RWPE1 (cell line): ENCODE measurements at regions not wholly inside any gene's neighbourhood (a gene's known extent, or its start where the extent isn't known, plus 50 kb on each side); places are given as distances from the start of the nearest gene placed in this dataset.

Experiments
- CTCF ChIA-PET: fragments of 350-600 bp; sonication (Branson Sonifier 250); formaldehyde crosslinking; extraction: SDS; loops from one replicate; lab custom pipeline; 2021; lab: Yijun Ruan, JAX
- POLR2A ChIA-PET: fragments of 400-600 bp; formaldehyde crosslinking; extraction: SDS; loops from one replicate; lab custom pipeline; 2020; ENCODE audit warnings: antibody characterized with exemption; ENCODE audit not compliant: low non-redundant PET; lab: Yijun Ruan, JAX
- DNase-seq: peaks from one replicate; pipeline ENCODE4 v3.0.0; 2012; ENCODE audit warnings: low spot score
- H3K27ac ChIP-seq: fragments of 450-650 bp; 2 replicates; pipeline ENCODE4 v1.5.1; 2017
- TF ChIP-seq, protein P1 (sequence below): fragments of 450-650 bp; conservative IDR thresholded peaks from 2 replicates; pipeline ENCODE4 v1.5.1; 2017; ENCODE audit warnings: low read depth, mild to moderate bottlenecking

- H3K27ac ChIP-seq: no peak overlapping the region
- TF ChIP-seq, protein P1, sequence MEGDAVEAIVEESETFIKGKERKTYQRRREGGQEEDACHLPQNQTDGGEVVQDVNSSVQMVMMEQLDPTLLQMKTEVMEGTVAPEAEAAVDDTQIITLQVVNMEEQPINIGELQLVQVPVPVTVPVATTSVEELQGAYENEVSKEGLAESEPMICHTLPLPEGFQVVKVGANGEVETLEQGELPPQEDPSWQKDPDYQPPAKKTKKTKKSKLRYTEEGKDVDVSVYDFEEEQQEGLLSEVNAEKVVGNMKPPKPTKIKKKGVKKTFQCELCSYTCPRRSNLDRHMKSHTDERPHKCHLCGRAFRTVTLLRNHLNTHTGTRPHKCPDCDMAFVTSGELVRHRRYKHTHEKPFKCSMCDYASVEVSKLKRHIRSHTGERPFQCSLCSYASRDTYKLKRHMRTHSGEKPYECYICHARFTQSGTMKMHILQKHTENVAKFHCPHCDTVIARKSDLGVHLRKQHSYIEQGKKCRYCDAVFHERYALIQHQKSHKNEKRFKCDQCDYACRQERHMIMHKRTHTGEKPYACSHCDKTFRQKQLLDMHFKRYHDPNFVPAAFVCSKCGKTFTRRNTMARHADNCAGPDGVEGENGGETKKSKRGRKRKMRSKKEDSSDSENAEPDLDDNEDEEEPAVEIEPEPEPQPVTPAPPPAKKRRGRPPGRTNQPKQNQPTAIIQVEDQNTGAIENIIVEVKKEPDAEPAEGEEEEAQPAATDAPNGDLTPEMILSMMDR: peak; percentile 33
- POLR2A ChIA-PET: no interaction called here
- CTCF ChIA-PET: interaction anchor here (0.6 to 1.4 kb wide), 5 partner anchors 8 to 353 kb away, joined by 4 to 16 read pairs (median 7); no protein-coding TSS in a partner anchor
- peak; percentile 54 for DNase-seq
Measured at GRCh38 chr12:131454418-131455217, 256.3 kb upstream of the SFSWAP start.

GRCh38 chr12:131455218-131455506, 255.7 kb upstream of the SFSWAP start:
- ChIA-PET POLR2A (no interaction called here), CTCF (interaction anchor here (0.6 to 1.4 kb wide), 4 partner anchors 9 to 354 kb away, joined by 4 to 16 read pairs (median 6); no protein-coding TSS in a partner anchor)
- DNase-seq: no peak
- no peak overlapping the region for H3K27ac ChIP-seq
- TF ChIP-seq, protein P1: no peak

- ChIA-PET CTCF (interaction anchor here (0.9 to 1.4 kb wide), 2 partner anchors 350 to 354 kb away, joined by 4 to 16 read pairs; no protein-coding TSS in a partner anchor), POLR2A (no interaction called here)
- no peak overlapping the region for H3K27ac ChIP-seq
- DNase-seq: no peak
- TF ChIP-seq, protein P1: no peak
Measured at GRCh38 chr12:131455581-131456110, 255.2 kb upstream of the SFSWAP start.

DNA sequence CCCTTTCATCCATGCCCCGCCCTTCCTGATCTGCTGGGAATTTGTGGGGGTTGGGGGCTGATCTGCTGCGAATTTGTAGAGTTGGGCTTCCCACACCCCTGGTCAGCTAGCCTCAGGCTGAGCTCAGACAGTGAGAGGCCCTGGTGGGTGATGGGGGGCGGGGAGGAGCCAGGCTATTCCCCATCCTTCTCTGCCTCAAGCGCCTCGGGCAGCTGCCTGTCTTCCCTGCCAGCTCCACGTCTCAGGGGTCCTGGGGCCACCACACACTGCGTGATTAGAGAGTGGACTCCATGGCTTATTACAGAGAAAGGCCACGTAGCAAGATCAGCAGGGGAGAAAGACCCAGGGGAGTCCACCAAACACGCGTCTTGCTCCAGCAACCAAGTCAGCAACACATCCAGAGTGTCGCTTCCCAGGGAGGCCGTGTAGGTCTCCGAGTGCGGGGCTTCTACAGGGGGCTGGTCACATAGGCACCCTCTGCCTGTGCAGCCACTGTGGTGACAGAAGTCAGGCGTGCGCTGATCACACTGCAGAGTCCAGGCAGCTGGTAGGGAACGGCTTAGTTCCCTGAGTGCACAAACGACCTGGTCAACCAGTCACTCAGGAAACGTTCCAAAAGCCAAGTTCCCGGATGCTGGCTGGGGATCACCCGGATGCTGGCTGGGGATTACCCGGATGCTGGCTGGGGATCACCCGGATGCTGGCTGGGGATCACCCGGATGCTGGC, 254.4 kb upstream of the SFSWAP start:
- no peak for DNase-seq
- CTCF ChIA-PET: no interaction called here
- TF ChIP-seq, protein P1: no peak
- H3K27ac ChIP-seq: no peak overlapping the region
- POLR2A ChIA-PET: no interaction called here

DNA sequence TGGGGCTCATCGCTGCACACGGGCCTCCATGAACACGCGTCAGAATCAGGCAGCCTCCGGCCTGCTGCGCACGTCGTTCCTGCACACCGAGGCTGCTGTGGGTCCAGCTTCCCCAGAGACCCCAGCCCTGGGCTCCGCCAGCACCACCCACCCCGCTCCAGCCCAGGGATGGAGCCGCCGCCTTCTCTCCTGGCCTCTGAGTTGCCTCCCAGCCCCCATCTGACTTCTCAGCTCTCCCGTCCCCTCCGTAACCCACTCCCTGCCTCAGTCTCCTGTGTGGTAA, 253.9 kb upstream of the SFSWAP start:
- no peak overlapping the region for H3K27ac ChIP-seq
- TF ChIP-seq, protein P1: no peak
- no peak for DNase-seq
- POLR2A ChIA-PET: no interaction called here
- CTCF ChIA-PET: no interaction called here

- no peak for DNase-seq
- ChIA-PET POLR2A (no interaction called here), CTCF (no interaction called here)
- no peak overlapping the region for H3K27ac ChIP-seq
- TF ChIP-seq, protein P1: no peak
Measured at GRCh38 chr12:131457331-131458047, 253.4 kb upstream of the SFSWAP start.
